Right forelimb (tissue), 1 donor: ENCODE measurements at regions not wholly inside any gene's neighbourhood (a gene's known extent, or its start where the extent isn't known, plus 50 kb on each side); places are given as distances from the start of the nearest gene placed in this dataset.

Source experiments
- DNase-seq: peaks from one replicate; pipeline ENCODE4 v3.0.0-alpha.2; 2018

GRCh38 chr10:129101232-129101980, 365.6 kb upstream of the MGMT start:
- DNase-seq: no peak

GRCh38 chr10:129102906-129103693, 363.9 kb upstream of the MGMT start:
- no peak for DNase-seq

DNA sequence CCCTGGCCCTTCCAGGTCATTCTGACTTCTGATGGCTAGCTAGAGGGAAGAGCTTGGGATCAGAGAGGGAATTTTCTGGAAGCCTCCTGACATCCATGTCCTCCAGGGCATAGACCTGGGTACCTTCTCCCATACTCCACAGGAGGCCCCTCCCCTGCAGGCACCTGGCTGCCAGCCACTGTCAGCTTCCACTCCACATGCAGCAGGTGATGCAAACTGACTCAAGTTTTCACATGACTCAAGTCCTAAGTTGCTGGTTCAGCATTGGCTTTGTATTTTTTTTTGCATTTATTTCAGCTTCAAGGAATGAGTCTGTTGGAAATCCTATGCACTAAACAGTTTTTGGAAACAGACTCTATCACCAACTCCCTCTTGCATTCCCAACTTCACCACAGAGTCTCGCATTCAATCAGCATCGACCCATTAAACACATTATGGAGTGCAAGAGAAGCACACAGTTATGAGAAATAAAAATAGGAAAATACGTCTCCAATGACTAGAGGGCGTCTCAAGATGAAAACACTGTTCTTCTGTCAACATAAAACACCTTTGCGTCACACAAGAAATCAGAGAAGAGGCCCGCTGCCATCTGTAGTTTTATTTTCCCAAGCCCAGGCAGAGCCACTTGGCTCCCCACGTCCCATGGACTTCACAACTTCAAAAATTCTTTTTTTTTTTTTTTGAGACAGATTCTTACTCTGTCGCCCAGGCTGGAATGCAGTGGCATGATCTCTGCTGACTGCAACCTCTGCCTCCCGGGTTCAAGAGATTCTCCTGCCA, 362.6 kb upstream of the MGMT start:
- DNase-seq: no peak

GRCh38 chr10:129105266-129105665, 361.8 kb upstream of the MGMT start:
- no peak for DNase-seq

- no peak for DNase-seq
Measured at GRCh38 chr10:129106314-129106713, 360.7 kb upstream of the MGMT start.

GRCh38 chr10:129107525-129107924, 359.5 kb upstream of the MGMT start:
- no peak for DNase-seq

- DNase-seq: no peak
Measured at GRCh38 chr10:129108378-129108777, 358.7 kb upstream of the MGMT start.

- DNase-seq: no peak
Measured at GRCh38 chr10:129108994-129109393, 358.0 kb upstream of the MGMT start.

DNA sequence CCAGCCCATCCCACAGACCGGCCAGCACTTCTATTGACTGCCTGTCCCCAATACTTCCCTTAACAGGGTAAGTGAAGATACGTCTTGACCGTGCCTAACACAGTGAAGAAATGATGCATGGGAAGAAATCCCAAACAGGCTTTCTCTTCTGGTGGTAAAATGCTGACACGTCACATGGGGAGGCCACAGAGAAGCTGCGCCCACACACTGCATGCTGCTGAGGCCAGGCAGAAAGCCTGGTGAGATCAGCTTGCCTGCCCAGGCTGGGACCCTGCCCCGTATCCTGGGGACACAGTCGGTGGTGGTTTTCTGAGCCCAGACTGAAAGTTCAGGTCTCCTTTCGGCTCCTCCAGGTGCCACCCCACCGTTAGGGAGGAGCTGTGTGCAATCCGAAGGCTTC, 356.3 kb upstream of the MGMT start:
- no peak for DNase-seq

GRCh38 chr10:129111922-129112321, 355.1 kb upstream of the MGMT start:
- no peak for DNase-seq

- DNase-seq: no peak
Measured at GRCh38 chr10:129114588-129114987, 352.5 kb upstream of the MGMT start.

- no peak for DNase-seq
Measured at GRCh38 chr10:129116371-129116770, 350.7 kb upstream of the MGMT start.

DNA sequence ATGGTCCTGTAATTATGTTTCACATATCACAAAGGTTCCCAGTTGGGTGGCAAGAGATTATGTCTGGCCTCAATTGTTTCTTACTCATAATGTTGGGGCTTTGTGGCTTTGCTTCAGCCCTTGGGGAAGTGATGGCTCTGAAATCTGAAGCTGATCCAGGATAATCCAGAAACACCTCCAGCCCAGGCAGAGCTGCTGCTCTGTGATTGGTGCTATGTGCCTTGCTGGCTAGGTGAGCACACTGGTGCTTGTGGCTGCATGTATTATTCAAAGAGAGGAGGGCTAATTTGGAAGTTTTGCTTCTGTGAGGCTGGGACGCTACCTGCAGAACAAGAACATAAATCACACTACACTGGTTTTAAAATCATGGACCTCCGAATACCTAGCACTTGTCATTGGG, 346.6 kb upstream of the MGMT start:
- DNase-seq: no peak

- no peak for DNase-seq
Measured at GRCh38 chr10:129122846-129123245, 344.2 kb upstream of the MGMT start.

DNA sequence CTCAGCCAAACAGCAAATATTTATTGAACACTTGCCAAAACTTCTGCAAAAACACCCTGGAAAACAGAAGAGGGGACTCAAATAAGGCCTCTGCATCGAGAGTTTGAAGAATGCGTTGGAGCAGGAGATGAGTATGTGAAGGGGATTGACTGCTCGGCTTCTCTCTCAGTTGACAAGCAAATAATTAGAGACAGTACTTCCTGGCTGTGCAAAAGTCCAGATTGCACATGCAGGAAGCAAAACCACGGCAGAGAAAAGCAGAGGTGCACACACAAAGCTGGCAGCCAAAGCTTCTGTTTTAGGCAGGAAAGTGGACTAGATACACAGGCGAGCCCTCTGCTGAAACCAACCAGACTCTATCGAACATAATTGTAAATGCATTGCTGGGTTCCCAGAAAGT, 343.6 kb upstream of the MGMT start:
- no peak for DNase-seq

DNA sequence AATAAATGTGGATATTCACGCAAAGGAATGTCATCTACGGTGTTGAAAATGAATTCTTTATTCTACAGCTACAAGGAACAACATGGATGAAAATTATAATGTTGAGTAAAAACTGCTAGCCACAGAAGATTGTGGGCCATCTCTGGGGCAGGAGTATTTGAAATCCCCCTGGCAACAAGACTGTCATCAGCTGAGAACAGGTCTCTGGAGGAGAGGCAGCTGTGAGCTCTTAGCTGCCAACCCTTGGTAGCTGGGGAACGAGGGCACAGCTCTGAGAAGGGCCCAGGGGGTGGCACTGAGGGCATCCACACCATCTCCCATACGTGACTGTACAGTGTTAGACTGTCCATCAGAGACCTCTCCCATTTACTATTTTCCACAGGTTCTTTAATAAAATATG, 340.1 kb upstream of the MGMT start:
- no peak for DNase-seq

GRCh38 chr10:129131457-129132132, 335.4 kb upstream of the MGMT start:
- DNase-seq: peak; percentile 55

- no peak for DNase-seq
Measured at GRCh38 chr10:129133856-129134255, 333.2 kb upstream of the MGMT start.

DNA sequence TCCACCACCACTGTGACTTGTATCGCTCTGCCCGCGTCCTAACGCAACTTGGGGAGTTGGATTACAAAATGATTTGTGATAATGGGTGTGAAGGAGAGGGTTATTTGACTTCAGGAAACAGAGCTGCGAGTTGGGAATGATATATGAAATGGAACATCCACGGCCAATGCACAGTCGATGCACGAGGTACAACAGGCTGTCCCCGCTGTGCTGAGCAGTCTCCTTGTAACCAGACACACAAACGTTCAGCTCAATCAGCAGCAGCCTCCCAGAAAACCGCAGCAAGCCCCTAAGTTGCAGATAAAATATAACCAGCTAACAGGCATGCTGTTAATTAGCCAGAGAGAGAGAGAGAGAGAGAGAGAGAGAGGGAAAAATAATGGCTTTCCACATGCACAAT, 332.7 kb upstream of the MGMT start:
- DNase-seq: no peak

GRCh38 chr10:129135624-129136023, 331.4 kb upstream of the MGMT start:
- no peak for DNase-seq

GRCh38 chr10:129136074-129136473, 331.0 kb upstream of the MGMT start:
- DNase-seq: no peak

- DNase-seq: no peak
Measured at GRCh38 chr10:129136951-129137350, 330.1 kb upstream of the MGMT start.
